Astrocyte (in vitro differentiated cells and primary cell): ENCODE measurements at regions not wholly inside any gene's neighbourhood (a gene's known extent, or its start where the extent isn't known, plus 50 kb on each side); places are given as distances from the start of the nearest gene placed in this dataset.

Source experiments
- CTCF ChIP-seq: IDR thresholded peaks from 2 replicates; pipeline ENCODE4 v1.5.1; 2011; ENCODE audit warnings: low read depth, mild to moderate bottlenecking, inconsistent platforms, low read length, moderate library complexity; ENCODE audit not compliant: insufficient read depth
- EZH2 ChIP-seq: IDR thresholded peaks from 2 replicates; pipeline ENCODE4 v1.6.1; 2012; ENCODE audit warnings: mild to moderate bottlenecking, low read length, inconsistent platforms; ENCODE audit not compliant: insufficient read depth

- TF ChIP-seq CTCF = no peak
- TF ChIP-seq EZH2 = no peak
Measured at GRCh38 chr1:79667166-79667565, 660.6 kb upstream of the ADGRL4 start.
